Ovary (tissue), 3 donors: ENCODE measurements at regions not wholly inside any gene's neighbourhood (a gene's known extent, or its start where the extent isn't known, plus 50 kb on each side); places are given as distances from the start of the nearest gene placed in this dataset.

Source experiments
- CTCF ChIP-seq, 3 donors: fragments of 450-650 bp in 2 of 3; fragments of 200-600 bp in 1 of 3; IDR thresholded peaks; one replicate each; pipeline versions ENCODE4 v1.5.1 to v1.8.0; 2016 to 2022; ENCODE audit warnings: antibody characterized with exemption in 3 of 3, mild to moderate bottlenecking in 1 of 3
- EP300 ChIP-seq: sonication (generic); formaldehyde crosslinking; IDR thresholded peaks from one replicate; pipeline ENCODE4 v1.6.1; 2017; ENCODE audit warnings: antibody characterized with exemption
- POLR2A ChIP-seq: fragments of 450-650 bp; IDR thresholded peaks from one replicate; pipeline ENCODE4 v1.6.1; 2017; ENCODE audit warnings: antibody characterized with exemption, mild to moderate bottlenecking, moderate library complexity
- donor health status: DM: no; HTN: no; CAD: no.

- TF ChIP-seq CTCF (IDR thresholded peaks at IDR 0.05) (no peak), POLR2A (no peak), EP300 (no peak)
These were observed 138.9 kb downstream of the HMX1 start for GRCh38 chr4:8732681-8733243.
